ENCODE measurements at regions not wholly inside any gene's neighbourhood (a gene's known extent, or its start where the extent isn't known, plus 50 kb on each side); places are given as distances from the start of the nearest gene placed in this dataset.

- H3K4me3 ChIP-seq (ENCODE audit: low read length): no peak overlapping the region
- no peaks in the 10 kb centered on the region for H3K9me2 ChIP-seq (ENCODE audit: insufficient read depth, low read length)
- no peaks in the 10 kb centered on the region for H3K36me3 ChIP-seq (ENCODE audit: insufficient read depth, low read length)
- H3K9ac ChIP-seq (ENCODE audit: low read length): no peak overlapping the region
- TF ChIP-seq REST (IDR thresholded peaks at IDR 0.05; ENCODE audit: borderline replicate concordance) (no peak), TAF1 (IDR thresholded peaks at IDR 0.05; ENCODE audit: low read depth) (no peak), POLR2AphosphoS5 (IDR thresholded peaks at IDR 0.05) (no peak), MXI1 (conservative IDR thresholded peaks at IDR 0.05; ENCODE audit: poor library complexity, severe bottlenecking) (no peak), EP300 (conservative IDR thresholded peaks at IDR 0.05; ENCODE audit: poor library complexity, severe bottlenecking) (no peak), RAD21 (conservative IDR thresholded peaks at IDR 0.05) (no peak), EZH2 (IDR thresholded peaks at IDR 0.05; ENCODE audit: borderline replicate concordance, insufficient read depth, low read length, poor library complexity, severe bottlenecking) (no peak), CTCF (IDR thresholded peaks at IDR 0.05; ENCODE audit: poor library complexity, severe bottlenecking) (no peak), SMC3 (conservative IDR thresholded peaks at IDR 0.05; ENCODE audit: poor library complexity) (no peak)
- H4K20me1 ChIP-seq (ENCODE audit: insufficient read depth): no peaks in the 10 kb centered on the region
- H3K79me2 ChIP-seq (replicated peaks; ENCODE audit: insufficient read depth, low read length): no peaks in the 10 kb centered on the region
- H3K27ac ChIP-seq (ENCODE audit: low read length): no peak overlapping the region
- no peak overlapping the region for H2AFZ ChIP-seq (ENCODE audit: low read depth, low read length)
- no peaks in the 10 kb centered on the region for H3K9me3 ChIP-seq (ENCODE audit: low read length)
- H3F3A ChIP-seq (ENCODE audit: insufficient read depth, low read length, poor library complexity, severe bottlenecking): no peaks in the 10 kb centered on the region
- H3K4me2 ChIP-seq (ENCODE audit: low read length): no peak overlapping the region
- no peaks in the 10 kb centered on the region for H3K27me3 ChIP-seq (ENCODE audit: insufficient read depth, low read depth, low read length)
Observed at GRCh38 chr20:56689318-56689717, 60.2 kb downstream of the TFAP2C start.

- Histone ChIP-seq H3K27me3 (ENCODE audit: insufficient read depth, low read depth, low read length) (no peaks in the 10 kb centered on the region), H3K4me2 (ENCODE audit: low read length) (no peak overlapping the region), H2AFZ (ENCODE audit: low read depth, low read length) (no peak overlapping the region), H4K20me1 (ENCODE audit: insufficient read depth) (no peaks in the 10 kb centered on the region), H3K27ac (ENCODE audit: low read length) (no peak overlapping the region), H3K4me3 (ENCODE audit: low read length) (no peak overlapping the region), H3K9me2 (ENCODE audit: insufficient read depth, low read length) (no peaks in the 10 kb centered on the region), H3K79me2 (replicated peaks; ENCODE audit: insufficient read depth, low read length) (no peaks in the 10 kb centered on the region), H3F3A (ENCODE audit: insufficient read depth, low read length, poor library complexity, severe bottlenecking) (no peaks in the 10 kb centered on the region), H3K9ac (ENCODE audit: low read length) (no peak overlapping the region), H3K9me3 (ENCODE audit: low read length) (no peaks in the 10 kb centered on the region), H3K36me3 (ENCODE audit: insufficient read depth, low read length) (no peaks in the 10 kb centered on the region)
- TF ChIP-seq RAD21 (conservative IDR thresholded peaks at IDR 0.05): no peak
- TF ChIP-seq EZH2 (IDR thresholded peaks at IDR 0.05; ENCODE audit: borderline replicate concordance, insufficient read depth, low read length, poor library complexity, severe bottlenecking): no peak
- no peak for TF ChIP-seq SMC3 (conservative IDR thresholded peaks at IDR 0.05; ENCODE audit: poor library complexity)
- TF ChIP-seq CTCF (IDR thresholded peaks at IDR 0.05; ENCODE audit: poor library complexity, severe bottlenecking): no peak
- no peak for TF ChIP-seq EP300 (conservative IDR thresholded peaks at IDR 0.05; ENCODE audit: poor library complexity, severe bottlenecking)
- TF ChIP-seq POLR2AphosphoS5 (IDR thresholded peaks at IDR 0.05): no peak
- no peak for TF ChIP-seq REST (IDR thresholded peaks at IDR 0.05; ENCODE audit: borderline replicate concordance)
- no peak for TF ChIP-seq MXI1 (conservative IDR thresholded peaks at IDR 0.05; ENCODE audit: poor library complexity, severe bottlenecking)
- no peak for TF ChIP-seq TAF1 (IDR thresholded peaks at IDR 0.05; ENCODE audit: low read depth)
Observed at GRCh38 chr20:56689852-56690485, 60.9 kb downstream of the TFAP2C start.
